Neuronal stem cell (in vitro differentiated cells): ENCODE measurements at regions not wholly inside any gene's neighbourhood (a gene's known extent, or its start where the extent isn't known, plus 50 kb on each side); places are given as distances from the start of the nearest gene placed in this dataset.

ENCODE experiments used
- DNase-seq: peaks from one replicate; pipeline ENCODE4 v3.0.0-alpha.2; 2013; ENCODE audit warnings: low spot score
- H2AFZ ChIP-seq: one replicate; pipeline ENCODE4 v1.6.1; 2013; ENCODE audit warnings: mild to moderate bottlenecking, low read length, inconsistent platforms
- H2AK5ac ChIP-seq: 2 replicates; pipeline ENCODE4 v1.6.1; 2013; ENCODE audit warnings: low read depth, mild to moderate bottlenecking, inconsistent platforms, low read length, moderate library complexity, mixed read lengths
- H2BK120ac ChIP-seq: 2 replicates; pipeline ENCODE4 v1.6.1; 2013; ENCODE audit warnings: low read depth, mild to moderate bottlenecking, inconsistent platforms, low read length, moderate library complexity, mixed read lengths
- H2BK12ac ChIP-seq: one replicate; pipeline ENCODE4 v1.6.1; 2013; ENCODE audit warnings: low read length, inconsistent platforms
- H2BK15ac ChIP-seq: 2 replicates; pipeline ENCODE4 v1.6.1; 2013; ENCODE audit warnings: mild to moderate bottlenecking, low read length, inconsistent platforms, mixed read lengths
- H2BK5ac ChIP-seq: one replicate; pipeline ENCODE4 v1.6.1; 2013; ENCODE audit warnings: inconsistent platforms, mild to moderate bottlenecking, low read length, moderate library complexity
- H3K14ac ChIP-seq: one replicate; pipeline ENCODE4 v1.6.1; 2013; ENCODE audit warnings: low read length, inconsistent platforms
- H3K18ac ChIP-seq: 2 replicates; pipeline ENCODE4 v1.6.1; 2013; ENCODE audit warnings: low read length, inconsistent platforms
- H3K23ac ChIP-seq: 2 replicates; pipeline ENCODE4 v1.6.1; 2013; ENCODE audit warnings: low read depth, mild to moderate bottlenecking, mixed read lengths, low read length, inconsistent platforms; ENCODE audit not compliant: poor library complexity
- H3K27ac ChIP-seq: replicated peaks from 3 replicates; pipeline ENCODE4 v1.5.1; 2013; ENCODE audit warnings: low read length, inconsistent platforms
- H3K27me3 ChIP-seq, 3 experiments: 2 replicates each; pipeline ENCODE4 v1.6.1; 2013; ENCODE audit warnings: low read length in 3 of 3, mild to moderate bottlenecking in 2 of 3, inconsistent platforms in 1 of 3, low read depth in 1 of 3, mixed read lengths in 1 of 3, moderate library complexity in 1 of 3; ENCODE audit not compliant: control insufficient read depth in 3 of 3, insufficient read depth in 3 of 3
- H3K36me3 ChIP-seq, 2 donors: replicated peaks in 1 of 2; 2 replicates each; pipeline ENCODE4 v1.6.1; 2013; ENCODE audit warnings: low read length in 2 of 2; ENCODE audit not compliant: control insufficient read depth in 2 of 2, insufficient read depth in 2 of 2
- H3K4ac ChIP-seq: 2 replicates; pipeline ENCODE4 v1.6.1; 2013; ENCODE audit warnings: inconsistent platforms, mild to moderate bottlenecking, low read length, moderate library complexity
- H3K4me1 ChIP-seq, 2 donors: 1 replicate in 1 of 2; 2 replicates in 1 of 2; pipeline ENCODE4 v1.6.1; 2013; ENCODE audit warnings: low read length in 2 of 2, low read depth in 1 of 2; ENCODE audit not compliant: control insufficient read depth in 2 of 2, insufficient read depth in 1 of 2
- H3K4me2 ChIP-seq: one replicate; pipeline ENCODE4 v1.6.1; 2013; ENCODE audit warnings: mild to moderate bottlenecking, low read length, inconsistent platforms; ENCODE audit not compliant: insufficient read depth, poor library complexity, severe bottlenecking
- H3K4me3 ChIP-seq, 2 donors: 2 replicates each; pipeline ENCODE4 v1.5.1; 2013; ENCODE audit warnings: low read length in 2 of 2, mild to moderate bottlenecking in 2 of 2, inconsistent platforms in 1 of 2, moderate library complexity in 1 of 2
- H3K79me1 ChIP-seq: one replicate; pipeline ENCODE4 v1.6.1; 2013; ENCODE audit warnings: low read depth, mild to moderate bottlenecking, inconsistent platforms, low read length, moderate library complexity
- H3K9ac ChIP-seq: one replicate; pipeline ENCODE4 v1.6.1; 2013; ENCODE audit warnings: mild to moderate bottlenecking, low read depth, low read length, inconsistent platforms; ENCODE audit not compliant: poor library complexity
- H3K9me3 ChIP-seq, 2 donors: replicated peaks in 1 of 2; 2 replicates each; pipeline versions ENCODE3 to v1.6.1; 2013; ENCODE audit warnings: low read length in 2 of 2, mild to moderate bottlenecking in 2 of 2, inconsistent platforms in 1 of 2, low read depth in 1 of 2, mixed read lengths in 1 of 2, moderate library complexity in 1 of 2; ENCODE audit not compliant: control insufficient read depth in 2 of 2, insufficient read depth in 1 of 2
- H4K8ac ChIP-seq: one replicate; pipeline ENCODE4 v1.6.1; 2013; ENCODE audit warnings: low read depth, mild to moderate bottlenecking, inconsistent platforms, low read length, moderate library complexity
- H4K91ac ChIP-seq: one replicate; pipeline ENCODE4 v1.6.1; 2013; ENCODE audit warnings: low read length, low read depth, mild to moderate bottlenecking, inconsistent platforms; ENCODE audit not compliant: poor library complexity
- WGBS, 2 donors: extraction: QIAGEN DNeasy Blood & Tissue Kit; methylation state at CpG; one replicate each; pipeline ENCODE4 v1.1.7; 2013; ENCODE audit warnings: missing lambda C conversion rate in 2 of 2, mixed read lengths in 1 of 2; ENCODE audit not compliant: insufficient read length in 2 of 2, insufficient replicate concordance in 1 of 2; ENCODE audit errors: extremely low coverage in 2 of 2; 5-methylcytosine and 5-hydroxymethylcytosine counted together

GRCh38 chr15:85924088-85924487, 129.4 kb upstream of the KLHL25 start:
- Histone ChIP-seq H3K36me3 (no peaks in the 10 kb centered on the region), H2BK120ac (no peak overlapping the region), H3K14ac (no peak overlapping the region), H3K18ac (no peak overlapping the region), H3K23ac (no peak overlapping the region), H2AK5ac (no peak overlapping the region), H3K79me1 (no peaks in the 10 kb centered on the region), H3K4me2 (no peak overlapping the region), H3K27ac (no peak overlapping the region), H2BK5ac (no peak overlapping the region), H3K4ac (no peak overlapping the region), H3K4me1 (peaks cover 0 to 3% of the 10 kb centered on the region in 2 donors), H3K27me3 (no peaks in the 10 kb centered on the region), H2AFZ (no peak overlapping the region), H3K9me3 (no peaks in the 10 kb centered on the region), H3K9ac (no peak overlapping the region), H2BK12ac (no peak overlapping the region), H4K8ac (no peak overlapping the region), H4K91ac (no peak overlapping the region), H3K4me3 (no peak overlapping the region), H2BK15ac (no peak overlapping the region)
- no peak for DNase-seq
- no CpG with 5 or more reads among the region's 3 CpGs for WGBS, 2 donors

DNA sequence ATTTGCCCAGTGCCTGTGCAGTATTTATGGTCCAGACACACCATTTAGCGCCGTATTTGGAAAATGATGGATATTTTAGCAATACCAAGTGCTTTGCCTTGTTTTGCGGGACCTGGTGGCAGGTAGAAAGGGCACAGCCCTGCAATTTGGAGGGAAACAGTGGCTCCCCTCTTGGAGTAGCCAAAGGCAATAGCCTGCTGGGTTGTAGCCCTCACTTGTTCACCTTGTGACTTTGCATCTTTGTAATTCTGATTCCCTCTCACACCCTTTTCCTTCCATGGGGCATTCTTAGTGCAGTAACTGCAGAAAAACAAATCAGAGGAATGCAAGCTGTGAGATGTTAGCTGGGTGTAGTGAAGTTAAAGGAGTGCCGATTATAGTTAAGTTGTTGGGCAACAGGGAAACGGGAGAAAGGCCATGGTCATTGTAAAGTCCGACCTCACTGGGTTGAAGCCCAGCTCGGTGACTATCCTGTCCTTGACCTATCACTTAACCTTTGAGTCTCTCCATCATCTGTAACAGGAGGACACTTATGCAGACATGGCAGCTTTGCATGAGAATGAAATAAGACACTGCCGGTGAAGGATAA, 131.0 kb upstream of the KLHL25 start:
- no peak overlapping the region for H2AK5ac ChIP-seq
- no peak overlapping the region for H2BK5ac ChIP-seq
- no peak overlapping the region for H2BK15ac ChIP-seq
- DNase-seq, result no peak
- no peak overlapping the region for H2BK12ac ChIP-seq
- no CpG with 5 or more reads among the region's 8 CpGs for WGBS, 2 donors
- H3K79me1 ChIP-seq, result no peaks in the 10 kb centered on the region
- H3K4me3 ChIP-seq, result no peak overlapping the region
- H3K18ac ChIP-seq, result no peak overlapping the region
- H3K36me3 ChIP-seq, result no peaks in the 10 kb centered on the region
- no peak overlapping the region for H3K4me2 ChIP-seq
- no peak overlapping the region for H3K4ac ChIP-seq
- H2AFZ ChIP-seq, result no peak overlapping the region
- no peaks in the 10 kb centered on the region for H3K9me3 ChIP-seq
- no peak overlapping the region for H3K23ac ChIP-seq
- no peak overlapping the region for H3K9ac ChIP-seq
- H3K27me3 ChIP-seq, result no peaks in the 10 kb centered on the region
- no peak overlapping the region for H4K91ac ChIP-seq
- H2BK120ac ChIP-seq, result no peak overlapping the region
- peaks cover 0 to 2% of the 10 kb centered on the region in 2 donors for H3K4me1 ChIP-seq
- H3K27ac ChIP-seq, result no peak overlapping the region
- no peak overlapping the region for H3K14ac ChIP-seq
- no peak overlapping the region for H4K8ac ChIP-seq

GRCh38 chr15:85926834-85927233, 132.1 kb upstream of the KLHL25 start:
- H3K79me1 ChIP-seq, result no peaks in the 10 kb centered on the region
- no peak overlapping the region for H3K4me3 ChIP-seq
- no peak for DNase-seq
- H3K14ac ChIP-seq, result no peak overlapping the region
- H3K4me1 ChIP-seq, result no peaks in the 10 kb centered on the region
- no peak overlapping the region for H3K27ac ChIP-seq
- no peak overlapping the region for H2AFZ ChIP-seq
- WGBS, 2 donors, result no CpG with 5 or more reads among the region's 1 CpG
- H3K4me2 ChIP-seq, result no peak overlapping the region
- no peak overlapping the region for H3K18ac ChIP-seq
- H3K4ac ChIP-seq, result no peak overlapping the region
- no peak overlapping the region for H2AK5ac ChIP-seq
- no peaks in the 10 kb centered on the region for H3K36me3 ChIP-seq
- no peak overlapping the region for H2BK5ac ChIP-seq
- no peak overlapping the region for H2BK120ac ChIP-seq
- no peak overlapping the region for H4K91ac ChIP-seq
- no peak overlapping the region for H4K8ac ChIP-seq
- no peaks in the 10 kb centered on the region for H3K27me3 ChIP-seq
- H2BK15ac ChIP-seq, result no peak overlapping the region
- H3K23ac ChIP-seq, result no peak overlapping the region
- no peak overlapping the region for H3K9ac ChIP-seq
- no peaks in the 10 kb centered on the region for H3K9me3 ChIP-seq
- no peak overlapping the region for H2BK12ac ChIP-seq

GRCh38 chr15:85927931-85928537, 133.3 kb upstream of the KLHL25 start:
- H2AK5ac ChIP-seq, result no peak overlapping the region
- no peak overlapping the region for H3K4ac ChIP-seq
- no peaks in the 10 kb centered on the region for H3K79me1 ChIP-seq
- H4K91ac ChIP-seq, result no peak overlapping the region
- no peak overlapping the region for H2BK15ac ChIP-seq
- no peak overlapping the region for H3K14ac ChIP-seq
- no peak overlapping the region for H3K4me2 ChIP-seq
- no CpG with 5 or more reads among the region's 2 CpGs for WGBS, 2 donors
- H3K36me3 ChIP-seq, result no peaks in the 10 kb centered on the region
- H2BK5ac ChIP-seq, result no peak overlapping the region
- no peak overlapping the region for H2BK120ac ChIP-seq
- H3K9ac ChIP-seq, result no peak overlapping the region
- no peaks in the 10 kb centered on the region for H3K4me1 ChIP-seq
- no peak overlapping the region for H3K27ac ChIP-seq
- no peaks in the 10 kb centered on the region for H3K27me3 ChIP-seq
- H2AFZ ChIP-seq, result no peak overlapping the region
- H2BK12ac ChIP-seq, result no peak overlapping the region
- no peak overlapping the region for H3K4me3 ChIP-seq
- DNase-seq, result no peak
- H3K23ac ChIP-seq, result no peak overlapping the region
- H3K18ac ChIP-seq, result no peak overlapping the region
- no peaks in the 10 kb centered on the region for H3K9me3 ChIP-seq
- no peak overlapping the region for H4K8ac ChIP-seq
